Body of pancreas (tissue), 4 donors: ENCODE measurements at regions not wholly inside any gene's neighbourhood (a gene's known extent, or its start where the extent isn't known, plus 50 kb on each side); places are given as distances from the start of the nearest gene placed in this dataset.

ENCODE experiments used
- POLR2A ChIP-seq, 3 donors: fragments of 450-650 bp; IDR thresholded peaks; one replicate each; pipeline ENCODE4 v1.6.1; 2016; ENCODE audit warnings: antibody characterized with exemption in 3 of 3, mild to moderate bottlenecking in 2 of 3
- TF ChIP-seq, protein P1 (sequence below), 7 experiments: fragments of 450-650 bp in 4 of 7; fragments of 200-600 bp in 3 of 7; sonication (generic) in 3 of 7; IDR thresholded peaks; one replicate each; pipeline ENCODE4 v1.5.1; 2016 to 2019; ENCODE audit warnings: antibody characterized with exemption in 7 of 7

DNA sequence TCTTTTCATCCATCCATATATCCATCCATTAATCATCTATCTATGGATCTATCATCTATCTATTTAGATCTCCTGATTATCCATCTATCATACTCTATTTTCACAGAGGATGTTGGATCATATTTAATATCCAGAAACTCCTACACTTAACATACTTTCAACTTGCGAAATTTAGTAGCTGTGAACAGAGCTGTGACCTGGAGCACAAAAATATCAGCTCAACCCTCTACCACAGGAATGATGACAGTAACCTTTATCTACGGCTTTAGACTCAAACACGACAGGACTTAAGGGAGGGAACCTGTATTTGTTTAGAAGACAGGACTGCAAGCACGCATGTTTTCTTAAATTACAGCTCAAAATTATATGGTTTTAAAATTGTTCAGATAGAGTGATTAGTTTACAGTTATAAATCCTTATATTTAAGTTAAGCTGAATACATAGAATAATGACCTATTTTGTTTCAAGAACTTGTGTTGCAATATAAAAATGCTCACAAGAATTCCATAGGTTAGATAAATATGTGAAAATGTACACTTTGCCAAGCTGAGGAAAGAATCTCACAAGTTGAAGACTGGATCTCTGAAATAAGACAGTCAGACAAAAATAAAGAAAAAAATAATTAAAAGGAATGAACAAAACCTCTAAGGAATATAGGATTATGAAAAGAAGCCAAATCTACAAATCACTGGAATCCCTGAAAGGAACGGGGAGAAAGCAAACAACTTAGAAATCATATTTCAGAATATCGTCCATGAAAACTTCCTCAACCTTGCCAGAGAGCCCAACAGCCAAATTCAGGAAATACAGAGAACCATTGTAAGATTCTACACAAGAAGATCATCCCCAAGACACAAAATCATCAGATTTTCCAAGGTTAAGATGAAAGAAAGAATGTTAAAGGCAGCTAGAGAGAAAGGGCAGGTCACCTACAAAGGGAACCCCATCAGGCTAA, 142.0 kb downstream of the COL6A3 start:
- TF ChIP-seq, protein P1, sequence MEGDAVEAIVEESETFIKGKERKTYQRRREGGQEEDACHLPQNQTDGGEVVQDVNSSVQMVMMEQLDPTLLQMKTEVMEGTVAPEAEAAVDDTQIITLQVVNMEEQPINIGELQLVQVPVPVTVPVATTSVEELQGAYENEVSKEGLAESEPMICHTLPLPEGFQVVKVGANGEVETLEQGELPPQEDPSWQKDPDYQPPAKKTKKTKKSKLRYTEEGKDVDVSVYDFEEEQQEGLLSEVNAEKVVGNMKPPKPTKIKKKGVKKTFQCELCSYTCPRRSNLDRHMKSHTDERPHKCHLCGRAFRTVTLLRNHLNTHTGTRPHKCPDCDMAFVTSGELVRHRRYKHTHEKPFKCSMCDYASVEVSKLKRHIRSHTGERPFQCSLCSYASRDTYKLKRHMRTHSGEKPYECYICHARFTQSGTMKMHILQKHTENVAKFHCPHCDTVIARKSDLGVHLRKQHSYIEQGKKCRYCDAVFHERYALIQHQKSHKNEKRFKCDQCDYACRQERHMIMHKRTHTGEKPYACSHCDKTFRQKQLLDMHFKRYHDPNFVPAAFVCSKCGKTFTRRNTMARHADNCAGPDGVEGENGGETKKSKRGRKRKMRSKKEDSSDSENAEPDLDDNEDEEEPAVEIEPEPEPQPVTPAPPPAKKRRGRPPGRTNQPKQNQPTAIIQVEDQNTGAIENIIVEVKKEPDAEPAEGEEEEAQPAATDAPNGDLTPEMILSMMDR (IDR thresholded peaks at IDR 0.05), result no peak
- TF ChIP-seq POLR2A (IDR thresholded peaks at IDR 0.05), result no peak
